Activated T-helper 2 cell treated with anti-CD3 and anti-CD28 coated beads, Interferon-gamma antibody, Interleukin-2, Interleukin-4, amounts not matched to agents 10 μg/mL and 5 μg/mL and 100 μg/mL, durations not matched to agents 14 hours and 24 hours and 36 hours (primary cell): ENCODE measurements at regions not wholly inside any gene's neighbourhood (a gene's known extent, or its start where the extent isn't known, plus 50 kb on each side); places are given as distances from the start of the nearest gene placed in this dataset.

Experiments
- DNase-seq: peaks from one replicate; pipeline ENCODE4 v3.0.0; 2021; ENCODE audit warnings: low spot score
- H3K27ac Mint-ChIP-seq: one replicate; pipeline ENCODE4 v1.8.0; 2021; ENCODE audit warnings: mixed read lengths
- H3K27me3 Mint-ChIP-seq: one replicate; pipeline ENCODE4 v1.8.0; 2021; ENCODE audit warnings: low read depth, mixed read lengths
- H3K36me3 Mint-ChIP-seq: one replicate; pipeline ENCODE4 v1.8.0; 2021; ENCODE audit warnings: low read depth, mixed read lengths
- H3K4me1 Mint-ChIP-seq: one replicate; pipeline ENCODE4 v1.8.0; 2021; ENCODE audit warnings: low read depth, mixed read lengths
- H3K4me3 Mint-ChIP-seq: one replicate; pipeline ENCODE4 v1.8.0; 2021; ENCODE audit warnings: low read depth, mild to moderate bottlenecking, moderate library complexity, mixed read lengths
- H3K9me3 Mint-ChIP-seq: one replicate; pipeline ENCODE4 v1.8.0; 2021; ENCODE audit warnings: mixed read lengths
- intact Hi-C: fragments of 100-400 bp; cut with micrococcal nuclease; formaldehyde crosslinking; loops from one replicate; pipeline ENCODE4 v1.15.1; 2023

- Mint-ChIP-seq H3K36me3 (no peaks in the 10 kb centered on the region), H3K4me1 (no peaks in the 10 kb centered on the region), H3K27ac (no peak overlapping the region), H3K27me3 (no peaks in the 10 kb centered on the region), H3K4me3 (no peak overlapping the region), H3K9me3 (no peaks in the 10 kb centered on the region)
- no peak for DNase-seq
- intact Hi-C loops = no loop called here
Observed at GRCh38 chr7:80334196-80334595, 177.7 kb downstream of the GNAT3 start.

- Mint-ChIP-seq H3K36me3 (no peaks in the 10 kb centered on the region), H3K27ac (no peak overlapping the region), H3K27me3 (no peaks in the 10 kb centered on the region), H3K9me3 (no peaks in the 10 kb centered on the region), H3K4me1 (no peaks in the 10 kb centered on the region), H3K4me3 (no peak overlapping the region)
- intact Hi-C loops = no loop called here
- no peak for DNase-seq
Observed at GRCh38 chr7:80333040-80333439, 178.8 kb downstream of the GNAT3 start.

GRCh38 chr7:80330434-80330833 lies 181.4 kb downstream of the GNAT3 start:
- no peaks in the 10 kb centered on the region for H3K36me3 Mint-ChIP-seq
- no peak overlapping the region for H3K4me3 Mint-ChIP-seq
- no peaks in the 10 kb centered on the region for H3K9me3 Mint-ChIP-seq
- no peaks in the 10 kb centered on the region for H3K4me1 Mint-ChIP-seq
- no peak overlapping the region for H3K27ac Mint-ChIP-seq
- DNase-seq = no peak
- intact Hi-C loops = no loop called here
- no peaks in the 10 kb centered on the region for H3K27me3 Mint-ChIP-seq

GRCh38 chr7:80324032-80324431 lies 187.8 kb downstream of the GNAT3 start:
- Mint-ChIP-seq H3K4me3 (no peak overlapping the region), H3K36me3 (no peaks in the 10 kb centered on the region), H3K27ac (no peak overlapping the region), H3K4me1 (no peaks in the 10 kb centered on the region), H3K9me3 (no peaks in the 10 kb centered on the region), H3K27me3 (no peaks in the 10 kb centered on the region)
- no peak for DNase-seq
- intact Hi-C loops = no loop called here

GRCh38 chr7:80319461-80319860 lies 184.8 kb downstream of the GNAI1 start:
- Mint-ChIP-seq H3K4me1 (no peaks in the 10 kb centered on the region), H3K27me3 (no peaks in the 10 kb centered on the region), H3K9me3 (no peaks in the 10 kb centered on the region), H3K36me3 (no peaks in the 10 kb centered on the region), H3K27ac (no peak overlapping the region), H3K4me3 (no peak overlapping the region)
- no peak for DNase-seq
- intact Hi-C loops = no loop called here

- intact Hi-C loops = no loop called here
- Mint-ChIP-seq H3K27ac (no peak overlapping the region), H3K9me3 (no peaks in the 10 kb centered on the region), H3K4me3 (no peak overlapping the region), H3K36me3 (no peaks in the 10 kb centered on the region), H3K27me3 (no peaks in the 10 kb centered on the region), H3K4me1 (no peaks in the 10 kb centered on the region)
- no peak for DNase-seq
Observed at GRCh38 chr7:80318081-80318480, 183.4 kb downstream of the GNAI1 start.

- intact Hi-C loops = no loop called here
Observed at GRCh38 chr7:80316811-80317210, 182.2 kb downstream of the GNAI1 start.

GRCh38 chr7:80313716-80314115 lies 179.1 kb downstream of the GNAI1 start:
- intact Hi-C loops = loop anchor here (5.0 kb wide), 1 partner anchor 176 kb away; no protein-coding TSS in a partner anchor
- no peaks in the 10 kb centered on the region for H3K27me3 Mint-ChIP-seq
- no peak overlapping the region for H3K27ac Mint-ChIP-seq
- H3K4me3 Mint-ChIP-seq = no peak overlapping the region
- no peak for DNase-seq
- peaks cover 19% of the 10 kb centered on the region for H3K4me1 Mint-ChIP-seq
- no peaks in the 10 kb centered on the region for H3K36me3 Mint-ChIP-seq
- no peaks in the 10 kb centered on the region for H3K9me3 Mint-ChIP-seq

More at GRCh38 chr7:80316811-80317210, 182.2 kb downstream of the GNAI1 start:
- H3K4me1 Mint-ChIP-seq = peaks cover 5% of the 10 kb centered on the region
- DNase-seq = no peak
- H3K27ac Mint-ChIP-seq = no peak overlapping the region
- H3K36me3 Mint-ChIP-seq = no peaks in the 10 kb centered on the region
- no peaks in the 10 kb centered on the region for H3K27me3 Mint-ChIP-seq
- no peak overlapping the region for H3K4me3 Mint-ChIP-seq
- H3K9me3 Mint-ChIP-seq = no peaks in the 10 kb centered on the region

- DNase-seq = no peak
- no peaks in the 10 kb centered on the region for H3K36me3 Mint-ChIP-seq
- intact Hi-C loops = loop anchor here (5.0 kb wide), 1 partner anchor 176 kb away; no protein-coding TSS in a partner anchor
- no peaks in the 10 kb centered on the region for H3K9me3 Mint-ChIP-seq
- peaks cover 19% of the 10 kb centered on the region for H3K4me1 Mint-ChIP-seq
- no peak overlapping the region for H3K27ac Mint-ChIP-seq
- no peak overlapping the region for H3K4me3 Mint-ChIP-seq
- H3K27me3 Mint-ChIP-seq = no peaks in the 10 kb centered on the region
Observed at GRCh38 chr7:80313067-80313626, 178.5 kb downstream of the GNAI1 start.

GRCh38 chr7:80312139-80312661 lies 177.6 kb downstream of the GNAI1 start:
- H3K9me3 Mint-ChIP-seq = no peaks in the 10 kb centered on the region
- H3K4me1 Mint-ChIP-seq = peaks cover 19% of the 10 kb centered on the region
- intact Hi-C loops = loop anchor here (5.0 kb wide), 1 partner anchor 175 kb away; no protein-coding TSS in a partner anchor
- DNase-seq = no peak
- no peaks in the 10 kb centered on the region for H3K36me3 Mint-ChIP-seq
- no peak overlapping the region for H3K4me3 Mint-ChIP-seq
- H3K27me3 Mint-ChIP-seq = no peaks in the 10 kb centered on the region
- H3K27ac Mint-ChIP-seq = no peak overlapping the region

- no peaks in the 10 kb centered on the region for H3K9me3 Mint-ChIP-seq
- no peak overlapping the region for H3K27ac Mint-ChIP-seq
- H3K4me3 Mint-ChIP-seq = no peak overlapping the region
- no peak for DNase-seq
- intact Hi-C loops = loop anchor here (5.0 kb wide), 1 partner anchor 174 kb away; no protein-coding TSS in a partner anchor
- H3K27me3 Mint-ChIP-seq = no peaks in the 10 kb centered on the region
- peaks cover 19% of the 10 kb centered on the region for H3K4me1 Mint-ChIP-seq
- no peaks in the 10 kb centered on the region for H3K36me3 Mint-ChIP-seq
Observed at GRCh38 chr7:80311313-80311712, 176.7 kb downstream of the GNAI1 start.

- Mint-ChIP-seq H3K9me3 (no peaks in the 10 kb centered on the region), H3K36me3 (no peaks in the 10 kb centered on the region), H3K27me3 (no peaks in the 10 kb centered on the region), H3K4me1 (peaks cover 19% of the 10 kb centered on the region), H3K4me3 (no peak overlapping the region), H3K27ac (peak overlapping the region; percentile 14)
- no peak for DNase-seq
- intact Hi-C loops = loop anchor here (5.0 kb wide), 1 partner anchor 173 kb away; no protein-coding TSS in a partner anchor
Observed at GRCh38 chr7:80309971-80310549, 175.4 kb downstream of the GNAI1 start.

GRCh38 chr7:80309377-80309776 lies 174.7 kb downstream of the GNAI1 start:
- H3K27ac Mint-ChIP-seq = no peak overlapping the region
- no peaks in the 10 kb centered on the region for H3K27me3 Mint-ChIP-seq
- peaks cover 19% of the 10 kb centered on the region for H3K4me1 Mint-ChIP-seq
- intact Hi-C loops = no loop called here
- DNase-seq = no peak
- H3K36me3 Mint-ChIP-seq = no peaks in the 10 kb centered on the region
- no peaks in the 10 kb centered on the region for H3K9me3 Mint-ChIP-seq
- no peak overlapping the region for H3K4me3 Mint-ChIP-seq
